Neural cell (in vitro differentiated cells): ENCODE measurements at regions not wholly inside any gene's neighbourhood (a gene's known extent, or its start where the extent isn't known, plus 50 kb on each side); places are given as distances from the start of the nearest gene placed in this dataset.

Source experiments
- RAD21 ChIP-seq: fragments of 450-650 bp; conservative IDR thresholded peaks from 2 replicates; pipeline ENCODE4 v1.6.1; 2014; ENCODE audit warnings: antibody characterized with exemption, mild to moderate bottlenecking, moderate library complexity
- TAF1 ChIP-seq: IDR thresholded peaks from 2 replicates; pipeline ENCODE4 v1.6.1; 2012; ENCODE audit warnings: low read depth
- TF ChIP-seq, protein P1 (sequence below): fragments of 450-650 bp; IDR thresholded peaks from 2 replicates; pipeline ENCODE4 v1.5.1; 2014; ENCODE audit warnings: antibody characterized with exemption, mild to moderate bottlenecking, moderate library complexity; ENCODE audit not compliant: poor library complexity, severe bottlenecking

DNA sequence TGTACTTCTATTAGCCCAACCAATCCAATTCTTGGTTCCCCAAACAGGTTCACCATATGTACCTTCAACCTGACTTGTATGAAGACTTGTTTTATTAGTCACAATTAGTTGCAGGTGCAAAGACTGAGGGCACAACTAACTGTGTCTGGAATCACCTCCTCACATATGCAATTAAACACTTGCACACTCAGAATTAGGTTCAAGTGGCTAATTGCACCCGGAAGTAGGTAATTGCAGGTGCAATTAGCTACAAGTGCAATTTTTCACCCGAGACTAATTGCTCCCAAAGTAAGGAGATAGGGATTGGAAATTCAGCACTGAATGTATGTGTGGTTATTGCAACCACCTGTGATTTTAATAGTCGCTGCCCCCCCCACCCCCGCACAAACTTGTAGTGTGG is 338.9 kb downstream of the ZSWIM6 start:
- TF ChIP-seq, protein P1, sequence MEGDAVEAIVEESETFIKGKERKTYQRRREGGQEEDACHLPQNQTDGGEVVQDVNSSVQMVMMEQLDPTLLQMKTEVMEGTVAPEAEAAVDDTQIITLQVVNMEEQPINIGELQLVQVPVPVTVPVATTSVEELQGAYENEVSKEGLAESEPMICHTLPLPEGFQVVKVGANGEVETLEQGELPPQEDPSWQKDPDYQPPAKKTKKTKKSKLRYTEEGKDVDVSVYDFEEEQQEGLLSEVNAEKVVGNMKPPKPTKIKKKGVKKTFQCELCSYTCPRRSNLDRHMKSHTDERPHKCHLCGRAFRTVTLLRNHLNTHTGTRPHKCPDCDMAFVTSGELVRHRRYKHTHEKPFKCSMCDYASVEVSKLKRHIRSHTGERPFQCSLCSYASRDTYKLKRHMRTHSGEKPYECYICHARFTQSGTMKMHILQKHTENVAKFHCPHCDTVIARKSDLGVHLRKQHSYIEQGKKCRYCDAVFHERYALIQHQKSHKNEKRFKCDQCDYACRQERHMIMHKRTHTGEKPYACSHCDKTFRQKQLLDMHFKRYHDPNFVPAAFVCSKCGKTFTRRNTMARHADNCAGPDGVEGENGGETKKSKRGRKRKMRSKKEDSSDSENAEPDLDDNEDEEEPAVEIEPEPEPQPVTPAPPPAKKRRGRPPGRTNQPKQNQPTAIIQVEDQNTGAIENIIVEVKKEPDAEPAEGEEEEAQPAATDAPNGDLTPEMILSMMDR: no peak
- TF ChIP-seq TAF1: no peak
- no peak for TF ChIP-seq RAD21
